NT2/D1 (cell line): ENCODE measurements at regions not wholly inside any gene's neighbourhood (a gene's known extent, or its start where the extent isn't known, plus 50 kb on each side); places are given as distances from the start of the nearest gene placed in this dataset.

Source experiments
- DNase-seq: peaks from one replicate; pipeline ENCODE4 v3.0.0-alpha.2; 2011; ENCODE audit warnings: low read depth, low spot score
- H3K27me3 ChIP-seq: 2 replicates; pipeline ENCODE4 v1.6.0; 2011; ENCODE audit warnings: mild to moderate bottlenecking; ENCODE audit not compliant: insufficient read length, insufficient read depth
- H3K36me3 ChIP-seq: 2 replicates; pipeline ENCODE4 v1.6.1; 2011; ENCODE audit warnings: mild to moderate bottlenecking, low read length, mixed read lengths; ENCODE audit not compliant: insufficient read depth, insufficient read length
- H3K4me1 ChIP-seq: 2 replicates; pipeline ENCODE4 v1.5.1; 2011; ENCODE audit not compliant: insufficient read depth, insufficient read length
- H3K4me3 ChIP-seq: 2 replicates; pipeline ENCODE4 v1.5.1; 2011; ENCODE audit warnings: low read depth; ENCODE audit not compliant: insufficient read length
- H3K9ac ChIP-seq: 2 replicates; pipeline ENCODE4 v1.6.0; 2011; ENCODE audit warnings: low read depth; ENCODE audit not compliant: insufficient read length
- H3K9me3 ChIP-seq: 2 replicates; pipeline ENCODE4 v1.5.1; 2011; ENCODE audit warnings: mild to moderate bottlenecking, low read length; ENCODE audit not compliant: insufficient read depth
- SUZ12 ChIP-seq: IDR thresholded peaks from 2 replicates; pipeline ENCODE4 v1.6.1; 2011; ENCODE audit not compliant: insufficient read length, insufficient read depth; ENCODE audit errors: extremely low read depth
- YY1 ChIP-seq: IDR thresholded peaks from 2 replicates; pipeline ENCODE4 v1.6.1; 2011; ENCODE audit not compliant: insufficient read length, insufficient read depth
- ZNF274 ChIP-seq: IDR thresholded peaks from 2 replicates; pipeline ENCODE4 v1.6.1; 2011; ENCODE audit warnings: mild to moderate bottlenecking, low read depth, low read length

DNA sequence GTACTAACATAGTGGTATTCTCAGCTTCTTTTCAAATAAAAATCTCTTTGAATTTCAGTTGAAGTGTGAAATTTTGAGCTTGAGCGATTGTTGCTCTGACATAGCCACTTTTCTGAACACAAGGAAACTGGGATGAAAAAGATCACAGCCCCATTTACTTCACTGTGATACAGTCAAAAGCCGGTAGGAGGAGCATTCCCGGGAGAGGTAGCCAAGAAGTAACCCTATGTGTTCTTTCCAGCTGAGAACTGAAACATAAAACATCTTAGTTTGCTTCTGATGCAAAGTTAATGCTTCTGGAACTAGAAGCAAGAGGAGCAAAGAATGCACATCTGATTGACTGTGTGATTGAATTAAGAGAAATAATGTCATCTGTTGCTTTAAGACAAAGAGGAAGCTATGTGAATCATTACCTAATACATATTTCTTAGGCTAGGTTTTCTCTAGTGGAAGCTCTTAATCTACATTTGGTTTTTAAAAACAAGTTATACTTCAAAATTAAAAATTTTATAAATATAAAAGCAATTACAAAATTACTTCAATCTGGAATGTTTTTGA, 88.3 kb upstream of the UNC5C start:
- H3K4me1 ChIP-seq, result no peaks in the 10 kb centered on the region
- H3K27me3 ChIP-seq, result no peaks in the 10 kb centered on the region
- TF ChIP-seq YY1 (no peak), SUZ12 (no peak), ZNF274 (no peak)
- no peak overlapping the region for H3K4me3 ChIP-seq
- DNase-seq, result no peak
- H3K9ac ChIP-seq, result no peak overlapping the region
- no peaks in the 10 kb centered on the region for H3K9me3 ChIP-seq
- H3K36me3 ChIP-seq, result no peaks in the 10 kb centered on the region

DNA sequence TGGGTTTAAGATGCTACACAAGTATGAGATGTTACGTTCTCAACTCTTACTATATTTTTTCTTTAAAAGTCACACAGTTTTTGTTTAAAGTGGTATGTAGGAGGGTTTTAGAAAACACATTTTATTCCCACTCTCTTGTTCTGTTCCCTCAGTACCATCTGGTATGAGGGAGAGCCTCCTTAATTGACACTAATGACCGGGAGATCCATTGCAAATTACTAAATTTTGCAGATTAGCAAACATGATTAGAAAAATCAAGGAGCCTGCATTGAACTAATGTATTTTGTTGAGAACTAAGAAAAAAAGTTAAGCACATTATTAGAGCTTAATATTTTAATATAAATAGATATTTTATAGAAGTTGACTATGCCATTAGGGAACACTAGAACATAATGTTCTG, 87.3 kb upstream of the UNC5C start:
- Histone ChIP-seq H3K27me3 (no peaks in the 10 kb centered on the region), H3K9ac (no peak overlapping the region), H3K9me3 (no peaks in the 10 kb centered on the region), H3K4me1 (no peaks in the 10 kb centered on the region), H3K36me3 (no peaks in the 10 kb centered on the region), H3K4me3 (no peak overlapping the region)
- DNase-seq, result no peak
- no peak for TF ChIP-seq YY1
- TF ChIP-seq SUZ12, result no peak
- no peak for TF ChIP-seq ZNF274

DNA sequence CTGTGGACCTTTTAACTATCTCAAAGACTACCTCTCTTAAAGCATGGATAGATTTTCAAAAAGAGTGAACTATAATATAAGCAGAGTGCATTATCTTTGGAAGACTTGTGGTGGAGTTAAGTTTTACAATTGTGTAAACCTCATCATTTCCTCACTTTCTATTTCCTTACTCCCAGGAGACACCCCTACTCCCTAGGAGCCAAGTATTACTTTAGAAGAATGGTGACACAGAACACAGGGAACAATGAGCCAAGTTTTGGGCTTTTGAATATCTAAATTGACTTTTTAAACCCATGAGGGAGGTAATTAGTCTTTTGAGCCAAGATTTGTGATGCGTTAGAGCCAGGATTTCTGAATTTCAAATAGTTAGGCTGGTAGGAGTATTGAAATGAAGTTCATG, 78.9 kb upstream of the UNC5C start:
- no peaks in the 10 kb centered on the region for H3K36me3 ChIP-seq
- H3K27me3 ChIP-seq, result no peaks in the 10 kb centered on the region
- H3K9me3 ChIP-seq, result no peaks in the 10 kb centered on the region
- DNase-seq, result no peak
- no peak overlapping the region for H3K9ac ChIP-seq
- H3K4me1 ChIP-seq, result no peaks in the 10 kb centered on the region
- no peak overlapping the region for H3K4me3 ChIP-seq
- TF ChIP-seq YY1 (no peak), ZNF274 (no peak), SUZ12 (no peak)

DNA sequence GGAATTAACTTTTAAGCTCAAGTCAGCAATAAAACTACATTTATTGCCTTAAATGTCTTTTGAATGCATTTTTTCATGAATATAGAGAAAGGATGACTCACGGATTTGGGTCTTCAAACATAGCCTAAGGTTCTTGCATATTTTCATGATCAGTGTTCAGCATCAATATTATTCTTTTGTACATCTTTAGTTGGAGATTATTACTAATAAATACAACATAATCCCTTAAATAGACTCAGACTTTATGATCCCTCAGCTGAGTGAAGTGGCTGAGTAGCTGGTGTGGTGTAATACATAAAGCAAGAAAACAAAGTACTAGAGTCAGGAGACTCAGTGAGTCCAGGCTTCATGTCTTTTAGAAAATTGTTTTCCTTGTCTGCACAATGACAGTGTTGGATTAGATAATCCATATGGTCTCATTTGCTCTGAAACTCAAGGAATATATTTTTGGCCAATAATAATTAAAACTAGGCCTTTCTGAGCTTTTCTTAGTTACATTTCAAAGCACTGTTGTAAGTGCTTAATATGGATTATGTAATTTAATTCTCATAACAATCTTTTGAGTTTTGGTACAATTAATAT, 78.3 kb upstream of the UNC5C start:
- no peak overlapping the region for H3K9ac ChIP-seq
- H3K9me3 ChIP-seq, result no peaks in the 10 kb centered on the region
- H3K27me3 ChIP-seq, result no peaks in the 10 kb centered on the region
- no peaks in the 10 kb centered on the region for H3K36me3 ChIP-seq
- H3K4me3 ChIP-seq, result no peak overlapping the region
- H3K4me1 ChIP-seq, result no peaks in the 10 kb centered on the region
- no peak for DNase-seq
- TF ChIP-seq YY1, result no peak
- no peak for TF ChIP-seq SUZ12
- no peak for TF ChIP-seq ZNF274

DNA sequence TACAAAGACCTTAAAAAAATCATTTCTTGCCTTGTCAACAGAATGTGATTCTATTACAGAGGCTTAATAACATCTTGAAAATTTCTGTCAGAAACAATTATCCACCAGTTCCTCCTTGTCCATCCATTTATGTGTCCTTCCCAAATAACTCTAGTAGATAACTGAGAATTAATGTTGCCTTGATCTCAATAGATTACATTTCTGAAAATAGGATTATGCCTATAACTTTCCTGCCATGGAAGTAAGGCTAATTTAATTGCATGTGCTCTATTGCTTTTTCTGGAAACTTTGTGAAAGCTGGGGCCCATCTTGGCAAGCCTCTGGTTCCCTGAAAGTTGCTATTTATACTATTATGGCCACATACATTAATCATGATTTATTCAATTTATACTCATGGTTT, 76.2 kb upstream of the UNC5C start:
- H3K9ac ChIP-seq, result no peak overlapping the region
- no peaks in the 10 kb centered on the region for H3K4me1 ChIP-seq
- no peaks in the 10 kb centered on the region for H3K36me3 ChIP-seq
- no peaks in the 10 kb centered on the region for H3K27me3 ChIP-seq
- TF ChIP-seq SUZ12 (no peak), YY1 (no peak), ZNF274 (no peak)
- no peak for DNase-seq
- no peaks in the 10 kb centered on the region for H3K9me3 ChIP-seq
- H3K4me3 ChIP-seq, result no peak overlapping the region

DNA sequence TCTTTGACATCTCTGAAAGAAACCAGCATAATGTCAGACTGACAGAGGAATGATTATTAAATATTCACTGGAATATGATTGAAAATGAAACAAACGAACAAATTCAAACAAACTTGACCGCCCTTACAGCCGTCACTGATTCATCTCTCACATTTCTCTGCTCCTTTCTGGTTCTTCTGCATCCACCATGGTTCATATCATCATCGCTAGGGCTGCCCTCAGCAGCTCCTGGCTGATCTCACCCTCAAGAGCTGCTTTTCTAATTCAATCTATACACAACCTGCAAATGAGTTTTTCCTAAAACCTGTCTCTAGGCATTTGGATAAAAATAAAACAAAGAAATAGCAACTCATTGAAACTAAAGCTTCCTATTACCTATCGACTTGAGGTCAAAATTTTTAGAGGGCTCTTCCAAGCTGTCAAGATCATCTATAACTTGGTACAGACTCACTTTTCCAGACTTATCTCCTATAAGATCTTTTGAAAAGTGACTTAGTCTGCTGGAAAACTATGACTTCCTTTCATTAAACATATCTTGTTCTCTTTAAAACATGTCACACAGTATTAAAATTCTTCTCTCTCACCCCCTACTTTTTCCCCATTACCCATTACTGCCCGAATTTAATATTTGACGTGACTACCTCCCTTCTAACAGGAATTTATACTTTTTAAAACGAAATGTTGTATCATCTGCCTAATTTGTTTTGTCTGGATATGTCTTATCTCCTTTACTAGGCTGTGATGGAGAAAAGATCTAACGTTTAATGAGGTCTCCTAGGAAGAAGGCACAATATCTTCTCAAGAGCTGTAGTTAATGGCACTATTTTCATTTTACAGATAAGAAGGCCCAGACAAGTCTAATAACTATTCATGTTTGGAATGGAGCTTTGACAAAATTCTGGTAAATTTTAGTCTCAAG, 71.0 kb upstream of the UNC5C start:
- Histone ChIP-seq H3K9ac (no peak overlapping the region), H3K4me3 (no peak overlapping the region), H3K9me3 (no peaks in the 10 kb centered on the region), H3K27me3 (no peaks in the 10 kb centered on the region), H3K4me1 (no peaks in the 10 kb centered on the region), H3K36me3 (no peaks in the 10 kb centered on the region)
- TF ChIP-seq SUZ12 (no peak), ZNF274 (no peak), YY1 (no peak)
- DNase-seq, result no peak

DNA sequence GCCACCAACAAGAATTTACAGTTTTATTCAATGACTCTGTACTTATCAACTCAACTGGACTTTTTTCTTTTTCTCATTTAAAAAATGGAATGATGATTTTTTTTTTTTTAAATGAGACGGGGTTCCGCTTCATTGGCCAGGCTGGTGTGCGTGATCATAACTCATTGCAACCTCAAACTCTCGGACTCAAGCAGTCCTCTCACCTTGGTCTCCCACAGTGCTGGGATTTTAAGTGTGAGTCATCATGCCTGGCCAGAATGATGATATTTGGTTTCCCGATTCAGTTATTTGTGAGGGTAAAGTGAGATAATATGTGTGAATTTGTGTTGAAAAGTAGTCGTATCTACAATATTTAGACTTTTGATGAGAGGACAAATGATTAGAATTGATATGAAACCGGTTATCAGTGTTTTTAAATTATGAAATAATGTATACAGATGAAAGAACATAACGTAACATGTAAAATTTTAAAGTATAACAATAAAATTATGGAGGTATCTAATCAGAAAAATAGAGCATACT, 66.0 kb upstream of the UNC5C start:
- no peak overlapping the region for H3K9ac ChIP-seq
- no peaks in the 10 kb centered on the region for H3K27me3 ChIP-seq
- no peaks in the 10 kb centered on the region for H3K36me3 ChIP-seq
- H3K4me1 ChIP-seq, result no peaks in the 10 kb centered on the region
- TF ChIP-seq ZNF274, result no peak
- no peak for TF ChIP-seq YY1
- TF ChIP-seq SUZ12, result no peak
- no peaks in the 10 kb centered on the region for H3K9me3 ChIP-seq
- H3K4me3 ChIP-seq, result no peak overlapping the region
- DNase-seq, result no peak
